Left cardiac atrium (tissue), 4 donors: ENCODE measurements at regions not wholly inside any gene's neighbourhood (a gene's known extent, or its start where the extent isn't known, plus 50 kb on each side); places are given as distances from the start of the nearest gene placed in this dataset.

Source experiments
- ATAC-seq, 2 donors: fragments of 200-7000 bp; cut with Tn5 transposase; one replicate each; pipeline ENCODE4 v1.9.1; 2020; ENCODE audit warnings: mild to moderate bottlenecking in 2 of 2, moderate library complexity in 2 of 2
- DNase-seq: peaks from one replicate; pipeline ENCODE4 v3.0.0-alpha.2; 2020
- intact Hi-C, 2 donors: fragments of 100-400 bp; cut with DNase I; formaldehyde crosslinking; loops; one replicate each; pipeline versions ENCODE4 v1.14.1 to v1.15.1; 2022 to 2023
- donor health status: DM: no; HTN: yes; CAD: no.
- donor health status: DM: no; HTN: yes; CAD: no; lungs with severe emphysema.
- donor health status: DM: yes; HTN: yes; CAD: no.
- donor health status: Dilated cardiomyopathy.

DNA sequence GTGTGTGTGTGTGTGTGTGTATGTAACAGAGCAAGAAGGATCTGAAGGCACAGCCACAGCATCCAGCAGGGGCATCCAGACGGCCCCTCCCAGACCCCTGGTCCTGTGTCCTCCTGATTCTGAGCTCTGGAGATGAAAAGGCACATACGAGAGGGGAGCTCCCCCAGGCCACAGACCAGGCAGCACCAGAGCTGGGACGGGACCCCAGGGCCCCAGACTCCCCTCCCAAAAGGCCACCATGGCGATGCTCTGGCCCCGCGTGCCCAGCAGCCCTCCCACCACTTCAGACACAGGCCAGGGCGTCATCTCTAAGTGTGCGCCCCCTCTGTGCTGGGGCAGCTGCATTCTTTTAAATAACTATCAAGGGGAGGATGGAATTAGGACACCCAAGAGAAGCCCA is 245.8 kb downstream of the MATN1 start:
- intact Hi-C loops = no loop called here
- ATAC-seq = no peak
- DNase-seq = no peak

- ATAC-seq (no peak), DNase-seq (no peak)
- intact Hi-C loops = no loop called here
Measured at GRCh38 chr1:30476911-30477459, 246.4 kb downstream of the MATN1 start.

DNA sequence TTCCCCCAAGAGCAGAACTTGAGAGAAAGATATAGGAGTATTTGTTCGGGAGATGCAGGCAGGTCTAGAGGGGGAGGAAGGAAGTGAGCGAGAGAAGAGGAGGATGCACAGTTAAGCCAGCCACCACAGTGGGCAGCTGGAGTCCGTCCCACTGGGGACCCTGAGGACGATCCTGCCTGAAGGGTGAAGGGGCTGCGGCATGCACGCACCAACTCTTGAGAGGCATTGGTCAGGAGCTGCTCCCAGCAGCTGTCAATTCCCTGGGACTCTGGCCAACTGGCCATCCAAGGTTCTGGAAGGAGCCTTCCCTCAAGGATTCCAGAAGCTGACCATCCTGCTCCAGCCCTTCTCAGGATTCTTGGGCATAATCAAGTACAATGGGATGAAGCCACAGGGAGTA is 246.9 kb downstream of the MATN1 start:
- intact Hi-C loops = no loop called here

DNA sequence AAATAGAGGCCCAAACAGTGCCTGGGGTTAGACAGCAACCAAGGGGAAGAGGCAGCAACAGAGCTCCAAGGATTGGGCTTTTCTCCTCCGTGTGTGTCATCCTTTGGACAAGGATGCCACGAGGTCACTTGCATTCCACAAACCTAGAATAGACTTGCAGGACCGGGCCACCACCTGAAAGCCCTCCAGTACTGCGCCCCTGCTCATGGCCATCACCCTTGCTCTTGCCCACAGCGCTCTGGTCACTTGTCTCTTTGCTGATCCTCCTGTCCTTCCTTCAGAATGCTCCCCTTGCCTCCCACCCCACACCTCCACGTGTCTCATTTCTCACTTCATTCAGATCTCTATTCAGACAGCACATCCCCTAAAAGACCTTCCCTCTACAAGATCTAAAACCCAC is 247.4 kb downstream of the MATN1 start:
- ATAC-seq (no peak), DNase-seq (no peak)
- intact Hi-C loops = no loop called here

More for the DNA sequence above, 246.9 kb downstream of the MATN1 start:
- ATAC-seq = no peak
- no peak for DNase-seq

DNA sequence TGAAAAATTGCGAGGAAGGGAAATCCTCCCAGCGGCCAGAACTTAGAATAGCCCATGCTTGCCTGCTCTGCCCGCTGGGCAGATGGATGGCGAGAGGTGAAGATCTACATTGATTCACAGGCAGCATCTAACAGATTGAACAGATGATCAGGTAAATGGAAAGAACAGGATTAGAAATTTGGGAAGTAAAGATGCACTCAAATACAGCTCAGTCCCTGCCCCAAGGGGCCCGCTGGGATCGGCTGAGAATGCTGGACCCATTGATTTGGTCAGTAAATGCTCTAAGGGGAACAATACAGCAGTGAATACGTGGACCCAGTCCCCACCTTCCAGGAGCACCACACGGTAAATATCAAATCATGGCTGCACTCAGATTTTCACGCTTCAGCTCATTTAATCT is 248.2 kb downstream of the MATN1 start:
- intact Hi-C loops = no loop called here
- DNase-seq = no peak
- ATAC-seq = no peak

GRCh38 chr1:30474818-30475200 is 248.6 kb downstream of the MATN1 start:
- ATAC-seq = no peak
- DNase-seq = no peak
- intact Hi-C loops = no loop called here

- no peak for ATAC-seq
- intact Hi-C loops = no loop called here
- DNase-seq = no peak
Measured at GRCh38 chr1:30473922-30474817, 249.2 kb downstream of the MATN1 start.

GRCh38 chr1:30472526-30472925 is 250.9 kb downstream of the MATN1 start:
- DNase-seq (no peak), ATAC-seq (peak; percentile 35 to 67)
- intact Hi-C loops = no loop called here

GRCh38 chr1:30472009-30472408 is 251.4 kb downstream of the MATN1 start:
- DNase-seq (no peak), ATAC-seq (no peak)
- intact Hi-C loops = no loop called here

DNA sequence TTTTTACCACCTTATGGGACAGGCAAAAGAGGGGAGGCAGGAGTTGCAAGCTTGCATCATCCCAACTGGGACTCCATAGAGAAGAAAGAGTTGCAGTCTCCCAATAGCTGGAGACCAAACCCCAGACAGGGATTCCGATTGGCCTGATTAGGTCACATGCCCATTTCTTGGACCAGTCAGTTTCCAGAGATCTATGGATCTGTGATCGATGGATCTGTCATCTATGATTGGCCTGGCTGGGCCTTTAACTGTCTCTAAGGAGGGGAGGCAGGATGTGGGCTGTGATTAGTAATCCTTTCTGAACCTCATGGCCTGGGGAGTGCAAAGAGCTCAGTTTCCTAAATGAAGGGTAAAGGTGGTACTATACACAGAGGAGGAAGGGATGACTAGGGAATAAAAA is 252.1 kb downstream of the MATN1 start:
- ATAC-seq (no peak), DNase-seq (no peak)
- intact Hi-C loops = no loop called here

DNA sequence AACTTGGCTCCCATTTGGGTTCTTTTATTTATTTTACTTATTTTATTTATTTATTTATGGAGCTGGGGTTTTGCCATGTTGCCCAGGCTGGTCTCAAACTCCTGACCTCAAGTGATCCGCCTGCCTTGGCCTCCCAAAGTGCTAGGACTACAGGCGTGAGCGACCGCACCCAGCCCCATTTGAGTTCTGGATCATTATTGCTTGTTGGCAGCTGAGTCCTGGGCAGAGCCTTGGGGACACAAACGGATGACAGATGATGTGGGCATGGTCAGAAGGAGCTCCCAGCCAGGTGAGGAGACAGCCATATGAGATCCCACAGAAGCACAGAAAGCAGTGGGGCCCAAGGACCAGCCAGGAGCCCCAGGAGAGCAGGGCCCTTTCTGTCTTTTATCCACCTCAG is 254.0 kb downstream of the MATN1 start:
- no peak for ATAC-seq
- no peak for DNase-seq
- intact Hi-C loops = no loop called here

- intact Hi-C loops = no loop called here
- ATAC-seq = no peak
- DNase-seq = no peak
Measured at GRCh38 chr1:30467101-30467500, 256.3 kb downstream of the MATN1 start.

GRCh38 chr1:30466610-30467009 is 256.8 kb downstream of the MATN1 start:
- ATAC-seq = no peak
- DNase-seq = no peak
- intact Hi-C loops = no loop called here

DNA sequence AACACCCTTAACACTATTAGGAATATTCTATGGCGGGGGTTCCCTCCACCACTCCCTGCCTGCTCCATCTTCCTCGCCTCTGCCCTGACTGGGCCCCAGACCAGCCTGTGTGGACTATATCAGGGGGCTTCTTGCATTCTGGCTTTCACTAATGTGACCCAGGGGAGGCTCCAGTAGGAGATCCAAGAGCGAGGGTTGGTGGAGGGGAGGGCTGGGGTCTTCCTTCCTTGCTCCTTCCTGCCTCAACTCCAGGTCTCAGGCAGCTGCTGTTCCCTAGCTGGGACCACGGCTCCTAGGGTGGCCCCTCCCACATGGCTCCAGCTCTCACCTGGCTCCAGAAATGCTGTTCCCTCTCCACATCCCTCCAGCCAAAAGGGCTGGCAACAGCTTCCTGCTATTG is 257.4 kb downstream of the MATN1 start:
- DNase-seq = no peak
- ATAC-seq = no peak
- intact Hi-C loops = no loop called here

DNA sequence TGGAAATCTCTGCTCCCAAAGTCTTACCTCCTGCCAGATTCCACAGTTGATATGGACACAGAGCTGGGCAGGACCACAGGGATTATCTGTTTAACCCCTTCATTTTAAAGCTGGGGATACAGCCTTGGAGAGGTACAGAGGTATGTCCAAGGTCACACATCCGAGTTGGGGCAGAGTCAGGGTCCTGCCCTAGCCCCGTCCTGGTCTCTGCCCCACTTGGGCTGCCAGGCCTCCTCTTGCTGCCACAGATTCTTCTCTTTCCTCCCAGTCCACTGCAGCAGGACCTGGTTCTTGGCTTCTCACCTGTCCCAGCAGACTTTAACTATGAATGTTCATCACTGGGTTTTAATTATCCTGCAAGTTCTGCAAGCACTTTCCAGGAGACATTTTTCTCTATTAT is 258.3 kb downstream of the MATN1 start:
- ATAC-seq (no peak), DNase-seq (no peak)
- intact Hi-C loops = no loop called here

DNA sequence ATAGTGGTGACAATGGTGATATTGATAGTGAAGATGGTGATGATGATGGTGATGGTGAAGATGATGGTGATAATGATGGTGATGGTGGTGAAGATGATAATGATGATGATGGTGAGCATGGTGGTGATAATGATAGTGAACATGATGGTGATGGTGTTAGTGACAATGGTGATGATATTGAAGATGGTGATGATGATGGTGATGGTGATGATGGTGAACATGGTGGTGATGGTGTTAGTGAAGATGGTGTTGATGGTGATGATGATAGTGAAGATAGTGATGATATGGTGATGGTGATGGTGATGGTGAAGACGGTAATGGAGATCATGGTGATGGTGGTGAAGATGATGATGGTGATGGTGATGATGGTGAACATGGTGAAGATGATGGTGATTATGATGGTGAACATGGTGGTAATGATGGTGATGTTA is 259.2 kb downstream of the MATN1 start:
- ATAC-seq (no peak), DNase-seq (no peak)
- intact Hi-C loops = no loop called here

- intact Hi-C loops = no loop called here
- no peak for DNase-seq
- no peak for ATAC-seq
Measured at GRCh38 chr1:30462826-30463425, 260.5 kb downstream of the MATN1 start.

DNA sequence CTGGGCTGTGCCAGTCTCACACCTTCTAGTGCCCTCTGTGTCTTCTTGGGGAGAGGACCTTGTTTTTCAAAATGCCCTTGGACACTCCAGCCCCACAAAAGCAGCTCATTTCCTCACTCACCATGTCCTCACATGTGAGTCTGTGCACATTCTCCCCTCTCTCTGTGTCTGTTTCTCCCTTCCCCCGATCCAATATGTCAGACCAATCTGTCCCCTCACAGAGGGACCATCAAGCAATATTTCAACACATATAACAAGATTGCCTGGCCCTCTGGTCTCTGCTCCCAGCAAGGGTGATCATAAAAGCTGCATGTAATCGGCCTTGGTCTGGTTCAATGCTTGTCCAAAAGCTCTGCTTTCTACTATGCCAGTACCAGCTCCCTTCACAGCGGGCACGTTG is 261.2 kb downstream of the MATN1 start:
- ATAC-seq = no peak
- DNase-seq = no peak
- intact Hi-C loops = no loop called here

DNA sequence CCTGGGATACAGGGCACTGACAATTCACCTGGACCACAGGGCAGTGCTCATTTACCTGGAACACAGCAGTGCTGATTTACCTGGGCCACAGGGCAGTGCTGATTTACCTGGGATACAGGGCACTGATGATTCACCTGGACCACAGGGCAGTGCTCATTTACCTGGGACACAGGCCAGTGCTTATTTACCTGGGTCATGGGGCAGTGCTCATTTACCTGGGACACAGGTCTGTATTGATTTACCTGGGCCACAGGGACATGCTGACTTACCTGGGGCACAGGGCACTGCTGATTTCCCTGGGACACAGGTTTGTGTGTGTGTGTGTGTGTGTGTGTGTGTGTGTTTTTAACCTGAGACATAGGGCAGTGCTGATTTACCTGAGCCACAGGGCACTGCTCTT is 261.7 kb downstream of the MATN1 start:
- intact Hi-C loops = no loop called here
- ATAC-seq (no peak), DNase-seq (no peak)

- no peak for DNase-seq
- ATAC-seq = no peak
- intact Hi-C loops = no loop called here
Measured at GRCh38 chr1:30460661-30461060, 262.7 kb downstream of the MATN1 start.
